Upper lobe of right lung (tissue), 1 donor: ENCODE measurements at regions not wholly inside any gene's neighbourhood (a gene's known extent, or its start where the extent isn't known, plus 50 kb on each side); places are given as distances from the start of the nearest gene placed in this dataset.

Source experiments
- ATAC-seq: fragments of 200-7000 bp; cut with Tn5 transposase; one replicate; pipeline ENCODE4 v1.9.1; 2020; ENCODE audit warnings: mild to moderate bottlenecking, moderate library complexity
- DNase-seq: peaks from one replicate; pipeline ENCODE4 v3.0.0-alpha.2; 2020
- H3K27ac ChIP-seq: fragments of 200-600 bp; one replicate; pipeline ENCODE4 v1.8.0; 2022
- H3K27me3 ChIP-seq: fragments of 200-600 bp; one replicate; pipeline ENCODE4 v1.8.0; 2022; ENCODE audit warnings: mild to moderate bottlenecking
- H3K36me3 ChIP-seq: fragments of 200-600 bp; one replicate; pipeline ENCODE4 v1.8.0; 2022
- H3K4me1 ChIP-seq: fragments of 200-600 bp; one replicate; pipeline ENCODE4 v1.8.0; 2022
- H3K4me3 ChIP-seq: fragments of 200-600 bp; one replicate; pipeline ENCODE4 v1.8.0; 2022; ENCODE audit warnings: mild to moderate bottlenecking
- H3K9me3 ChIP-seq: fragments of 200-600 bp; one replicate; pipeline ENCODE4 v1.8.0; 2022
- CTCF ChIP-seq: fragments of 200-600 bp; IDR thresholded peaks from one replicate; pipeline ENCODE4 v1.8.0; 2022; ENCODE audit warnings: antibody characterized with exemption
- intact Hi-C: fragments of 100-400 bp; cut with DNase I; formaldehyde crosslinking; loops from one replicate; pipeline ENCODE4 v1.11.0; 2022
- donor health status: DM: no; HTN: yes; CAD: no; lungs with severe emphysema.

- Histone ChIP-seq H3K9me3 (no peaks in the 10 kb centered on the region), H3K36me3 (no peaks in the 10 kb centered on the region), H3K4me3 (no peak overlapping the region), H3K27ac (no peak overlapping the region), H3K27me3 (peaks cover 30% of the 10 kb centered on the region), H3K4me1 (no peaks in the 10 kb centered on the region)
- no peak for TF ChIP-seq CTCF
- no peak for DNase-seq
- no peak for ATAC-seq
- intact Hi-C loops: no loop called here
These were observed 61.1 kb upstream of the GATA5 start for GRCh38 chr20:62536871-62537401.

GRCh38 chr20:62537649-62538292 is 62.0 kb upstream of the GATA5 start:
- no peak for TF ChIP-seq CTCF
- no peak for DNase-seq

GRCh38 chr20:62539198-62540045 is 63.6 kb upstream of the GATA5 start:
- intact Hi-C loops: no loop called here
- DNase-seq: no peak
- Histone ChIP-seq H3K27me3 (peaks cover 21% of the 10 kb centered on the region), H3K4me1 (no peaks in the 10 kb centered on the region), H3K27ac (no peak overlapping the region), H3K4me3 (no peak overlapping the region), H3K36me3 (no peaks in the 10 kb centered on the region), H3K9me3 (no peaks in the 10 kb centered on the region)
- ATAC-seq: no peak
- no peak for TF ChIP-seq CTCF

More at GRCh38 chr20:62537649-62538292, 62.0 kb upstream of the GATA5 start:
- H3K9me3 ChIP-seq: no peaks in the 10 kb centered on the region
- H3K27me3 ChIP-seq: peaks cover 21% of the 10 kb centered on the region
- intact Hi-C loops: no loop called here
- H3K4me3 ChIP-seq: no peak overlapping the region
- ATAC-seq: no peak
- H3K36me3 ChIP-seq: no peaks in the 10 kb centered on the region
- no peak overlapping the region for H3K27ac ChIP-seq
- no peaks in the 10 kb centered on the region for H3K4me1 ChIP-seq

- Histone ChIP-seq H3K27ac (no peak overlapping the region), H3K4me1 (no peaks in the 10 kb centered on the region), H3K4me3 (no peak overlapping the region), H3K27me3 (peaks cover 17% of the 10 kb centered on the region), H3K36me3 (no peaks in the 10 kb centered on the region), H3K9me3 (no peaks in the 10 kb centered on the region)
- intact Hi-C loops: no loop called here
- TF ChIP-seq CTCF: no peak
- no peak for ATAC-seq
- no peak for DNase-seq
These were observed 64.7 kb upstream of the GATA5 start for GRCh38 chr20:62540504-62540903.

GRCh38 chr20:62542862-62543261 is 67.1 kb upstream of the GATA5 start:
- H3K27me3 ChIP-seq: peaks cover 18% of the 10 kb centered on the region
- ATAC-seq: no peak
- no peak overlapping the region for H3K27ac ChIP-seq
- no peaks in the 10 kb centered on the region for H3K9me3 ChIP-seq
- no peak overlapping the region for H3K4me3 ChIP-seq
- H3K36me3 ChIP-seq: no peaks in the 10 kb centered on the region
- no peak for TF ChIP-seq CTCF
- DNase-seq: no peak
- H3K4me1 ChIP-seq: no peaks in the 10 kb centered on the region
- intact Hi-C loops: no loop called here
